ENCODE measurements at regions not wholly inside any gene's neighbourhood (a gene's known extent, or its start where the extent isn't known, plus 50 kb on each side); places are given as distances from the start of the nearest gene placed in this dataset.

DNA sequence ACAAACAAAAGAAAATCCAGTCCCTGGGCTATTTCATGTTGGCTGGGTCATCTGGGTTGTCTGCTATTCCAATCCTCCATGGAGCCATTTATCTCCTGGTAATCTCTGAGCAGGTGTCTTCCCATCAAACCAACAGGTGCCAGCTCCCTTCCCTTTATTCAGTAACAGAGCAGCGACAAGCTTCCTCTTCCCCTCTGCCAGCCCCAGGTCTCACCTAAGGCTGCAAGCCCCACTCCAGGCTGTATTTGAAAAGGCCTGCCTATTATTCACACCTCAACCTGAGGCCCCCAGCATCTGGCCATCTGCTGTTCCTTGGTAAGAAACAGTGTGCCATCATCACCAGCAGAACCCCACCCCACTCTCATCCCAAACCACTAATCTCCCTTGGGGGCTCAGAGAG, 436.2 kb downstream of the BUD13 start:
- no peaks in the 10 kb centered on the region for H3K9me3 ChIP-seq (ENCODE audit: insufficient read depth, low read length)
- no peak overlapping the region for H3K9ac ChIP-seq (ENCODE audit: low read length)
- H2AFZ ChIP-seq (ENCODE audit: low read depth, low read length), result no peak overlapping the region
- no peaks in the 10 kb centered on the region for H4K20me1 ChIP-seq (ENCODE audit: insufficient read depth, low read length)
- no peak overlapping the region for H3K4me3 ChIP-seq (ENCODE audit: low read length)
- TF ChIP-seq EZH2phosphoT487 (IDR thresholded peaks at IDR 0.05; ENCODE audit: low read depth) (no peak), CTCF (IDR thresholded peaks at IDR 0.05; ENCODE audit: low read depth, low read length) (no peak)
- H3K27ac ChIP-seq (ENCODE audit: low read length), result no peak overlapping the region
- H3K27me3 ChIP-seq (ENCODE audit: low read depth, low read length), result peaks cover 18% of the 10 kb centered on the region; the same call in 1 of the 2 replicates
- no peak overlapping the region for H3K4me2 ChIP-seq (ENCODE audit: low read length)
- no peaks in the 10 kb centered on the region for H3K4me1 ChIP-seq (ENCODE audit: low read length)
- no peaks in the 10 kb centered on the region for H3K79me2 ChIP-seq (ENCODE audit: low read length)
- no peaks in the 10 kb centered on the region for H3K36me3 ChIP-seq (replicated peaks; ENCODE audit: low read depth, low read length)

GRCh38 chr11:116335891-116336290, 436.9 kb downstream of the BUD13 start:
- Histone ChIP-seq H3K9me3 (ENCODE audit: insufficient read depth, low read length) (no peaks in the 10 kb centered on the region), H3K9ac (ENCODE audit: low read length) (no peak overlapping the region), H3K4me2 (ENCODE audit: low read length) (no peak overlapping the region), H3K79me2 (ENCODE audit: low read length) (no peaks in the 10 kb centered on the region), H3K27me3 (ENCODE audit: low read depth, low read length) (peaks cover 18% of the 10 kb centered on the region; the same call in 1 of the 2 replicates), H3K36me3 (replicated peaks; ENCODE audit: low read depth, low read length) (no peaks in the 10 kb centered on the region), H2AFZ (ENCODE audit: low read depth, low read length) (no peak overlapping the region), H3K4me3 (ENCODE audit: low read length) (no peak overlapping the region), H3K27ac (ENCODE audit: low read length) (no peak overlapping the region), H4K20me1 (ENCODE audit: insufficient read depth, low read length) (no peaks in the 10 kb centered on the region), H3K4me1 (ENCODE audit: low read length) (no peaks in the 10 kb centered on the region)
- TF ChIP-seq CTCF (IDR thresholded peaks at IDR 0.05; ENCODE audit: low read depth, low read length) (no peak), EZH2phosphoT487 (IDR thresholded peaks at IDR 0.05; ENCODE audit: low read depth) (no peak)

GRCh38 chr11:116335078-116335477, 437.7 kb downstream of the BUD13 start:
- no peaks in the 10 kb centered on the region for H3K36me3 ChIP-seq (replicated peaks; ENCODE audit: low read depth, low read length)
- TF ChIP-seq CTCF (IDR thresholded peaks at IDR 0.05; ENCODE audit: low read depth, low read length), result no peak
- TF ChIP-seq EZH2phosphoT487 (IDR thresholded peaks at IDR 0.05; ENCODE audit: low read depth), result no peak
- H3K9me3 ChIP-seq (ENCODE audit: insufficient read depth, low read length), result no peaks in the 10 kb centered on the region
- no peak overlapping the region for H3K9ac ChIP-seq (ENCODE audit: low read length)
- H3K27me3 ChIP-seq (ENCODE audit: low read depth, low read length), result peaks cover 18% of the 10 kb centered on the region; the same call in 1 of the 2 replicates
- H3K79me2 ChIP-seq (ENCODE audit: low read length), result no peaks in the 10 kb centered on the region
- no peak overlapping the region for H2AFZ ChIP-seq (ENCODE audit: low read depth, low read length)
- H3K4me2 ChIP-seq (ENCODE audit: low read length), result no peak overlapping the region
- H3K4me1 ChIP-seq (ENCODE audit: low read length), result no peaks in the 10 kb centered on the region
- H3K27ac ChIP-seq (ENCODE audit: low read length), result no peak overlapping the region
- H3K4me3 ChIP-seq (ENCODE audit: low read length), result no peak overlapping the region
- H4K20me1 ChIP-seq (ENCODE audit: insufficient read depth, low read length), result no peaks in the 10 kb centered on the region

GRCh38 chr11:116334596-116334995, 438.2 kb downstream of the BUD13 start:
- Histone ChIP-seq H3K36me3 (replicated peaks; ENCODE audit: low read depth, low read length) (no peaks in the 10 kb centered on the region), H3K9ac (ENCODE audit: low read length) (no peak overlapping the region), H3K9me3 (ENCODE audit: insufficient read depth, low read length) (no peaks in the 10 kb centered on the region), H3K79me2 (ENCODE audit: low read length) (no peaks in the 10 kb centered on the region), H3K4me2 (ENCODE audit: low read length) (no peak overlapping the region), H3K4me1 (ENCODE audit: low read length) (no peaks in the 10 kb centered on the region), H4K20me1 (ENCODE audit: insufficient read depth, low read length) (no peaks in the 10 kb centered on the region), H3K27ac (ENCODE audit: low read length) (no peak overlapping the region), H3K4me3 (ENCODE audit: low read length) (no peak overlapping the region), H3K27me3 (ENCODE audit: low read depth, low read length) (peaks cover 17% of the 10 kb centered on the region; the same call in 1 of the 2 replicates), H2AFZ (ENCODE audit: low read depth, low read length) (no peak overlapping the region)
- TF ChIP-seq CTCF (IDR thresholded peaks at IDR 0.05; ENCODE audit: low read depth, low read length) (no peak), EZH2phosphoT487 (IDR thresholded peaks at IDR 0.05; ENCODE audit: low read depth) (no peak)

All from OCI-LY3 (cell line).